ENCODE measurements at regions not wholly inside any gene's neighbourhood (a gene's known extent, or its start where the extent isn't known, plus 50 kb on each side); places are given as distances from the start of the nearest gene placed in this dataset.

GRCh38 chr12:24723759-24724158 lies 225.1 kb downstream of the BCAT1 start:
- TF ChIP-seq EZH2 (IDR thresholded peaks at IDR 0.05) = no peak
- TF ChIP-seq CTCF (IDR thresholded peaks at IDR 0.05) = no peak
- no peak for TF ChIP-seq EZH2phosphoT487 (IDR thresholded peaks at IDR 0.05)

All from neural progenitor cell (in vitro differentiated cells).